GM10266 (cell line): ENCODE measurements at regions not wholly inside any gene's neighbourhood (a gene's known extent, or its start where the extent isn't known, plus 50 kb on each side); places are given as distances from the start of the nearest gene placed in this dataset.
"Not testable (repeated sequence)": the region's sequence is repeated elsewhere in the genome, so short reads cannot be mapped to it uniquely, and the experiment has no call there.

Experiments
- DNase-seq: peaks from one replicate; pipeline ENCODE4 v3.0.0; 2012; ENCODE audit errors: extremely low spot score
- TF ChIP-seq, protein P1 (sequence below): IDR thresholded peaks from 2 replicates; pipeline ENCODE4 v1.5.1; 2012; ENCODE audit warnings: mild to moderate bottlenecking, low read depth; ENCODE audit not compliant: control insufficient read depth, insufficient read depth; ENCODE audit errors: missing control alignments

DNA sequence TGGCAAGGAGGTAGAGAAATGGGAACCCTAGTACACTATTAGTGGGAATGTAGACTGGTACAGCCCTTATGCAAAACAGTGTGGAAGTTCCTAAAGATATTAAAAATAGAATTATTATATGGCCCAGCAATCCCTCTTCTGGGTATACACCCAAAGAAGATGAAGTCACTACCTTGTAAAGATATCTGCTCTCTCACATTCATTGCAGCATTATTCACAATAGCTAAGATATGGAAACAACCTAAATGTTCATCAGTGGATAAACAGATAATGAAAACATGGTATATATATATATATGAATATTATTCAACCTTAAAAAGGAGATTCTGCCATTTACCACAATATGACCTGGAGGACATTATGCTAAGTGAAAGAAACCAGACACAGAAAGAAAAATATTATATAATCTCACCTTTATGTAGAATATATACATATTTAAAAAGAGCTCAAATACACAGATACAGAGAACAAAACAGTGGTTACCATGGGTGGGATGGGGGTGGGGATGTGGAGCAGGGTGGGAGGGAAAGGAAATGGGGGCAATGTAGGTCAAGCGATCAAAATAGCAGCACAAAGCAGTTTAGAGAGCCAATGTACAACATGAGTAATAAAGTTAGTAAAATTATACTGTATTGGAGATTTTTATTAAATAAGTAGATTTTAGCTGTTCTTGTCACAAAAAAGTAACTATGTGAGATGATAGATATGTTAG lies 138.6 kb downstream of the SPRY1 start:
- TF ChIP-seq, protein P1, sequence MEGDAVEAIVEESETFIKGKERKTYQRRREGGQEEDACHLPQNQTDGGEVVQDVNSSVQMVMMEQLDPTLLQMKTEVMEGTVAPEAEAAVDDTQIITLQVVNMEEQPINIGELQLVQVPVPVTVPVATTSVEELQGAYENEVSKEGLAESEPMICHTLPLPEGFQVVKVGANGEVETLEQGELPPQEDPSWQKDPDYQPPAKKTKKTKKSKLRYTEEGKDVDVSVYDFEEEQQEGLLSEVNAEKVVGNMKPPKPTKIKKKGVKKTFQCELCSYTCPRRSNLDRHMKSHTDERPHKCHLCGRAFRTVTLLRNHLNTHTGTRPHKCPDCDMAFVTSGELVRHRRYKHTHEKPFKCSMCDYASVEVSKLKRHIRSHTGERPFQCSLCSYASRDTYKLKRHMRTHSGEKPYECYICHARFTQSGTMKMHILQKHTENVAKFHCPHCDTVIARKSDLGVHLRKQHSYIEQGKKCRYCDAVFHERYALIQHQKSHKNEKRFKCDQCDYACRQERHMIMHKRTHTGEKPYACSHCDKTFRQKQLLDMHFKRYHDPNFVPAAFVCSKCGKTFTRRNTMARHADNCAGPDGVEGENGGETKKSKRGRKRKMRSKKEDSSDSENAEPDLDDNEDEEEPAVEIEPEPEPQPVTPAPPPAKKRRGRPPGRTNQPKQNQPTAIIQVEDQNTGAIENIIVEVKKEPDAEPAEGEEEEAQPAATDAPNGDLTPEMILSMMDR: no peak
- no peak for DNase-seq

DNA sequence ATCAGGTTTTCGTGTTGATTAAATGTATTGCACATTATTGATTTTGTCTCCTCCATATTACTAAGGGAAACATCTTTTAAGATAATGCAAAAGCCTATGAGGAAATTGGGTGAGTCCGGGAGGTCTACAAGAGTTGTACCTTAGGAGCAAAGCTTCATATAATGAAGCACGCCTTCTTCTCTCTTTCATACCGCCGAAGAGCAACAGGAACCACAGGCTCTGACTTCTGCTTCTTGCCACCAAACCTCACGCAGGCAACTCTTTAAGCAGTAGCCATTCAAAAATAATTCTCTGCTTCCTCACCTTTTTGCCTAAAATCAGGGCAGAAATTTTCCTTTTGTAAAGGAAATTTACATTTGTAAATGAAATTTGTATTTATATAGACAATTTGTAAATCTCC lies 139.6 kb downstream of the SPRY1 start:
- TF ChIP-seq, protein P1: no peak
- no peak for DNase-seq

DNA sequence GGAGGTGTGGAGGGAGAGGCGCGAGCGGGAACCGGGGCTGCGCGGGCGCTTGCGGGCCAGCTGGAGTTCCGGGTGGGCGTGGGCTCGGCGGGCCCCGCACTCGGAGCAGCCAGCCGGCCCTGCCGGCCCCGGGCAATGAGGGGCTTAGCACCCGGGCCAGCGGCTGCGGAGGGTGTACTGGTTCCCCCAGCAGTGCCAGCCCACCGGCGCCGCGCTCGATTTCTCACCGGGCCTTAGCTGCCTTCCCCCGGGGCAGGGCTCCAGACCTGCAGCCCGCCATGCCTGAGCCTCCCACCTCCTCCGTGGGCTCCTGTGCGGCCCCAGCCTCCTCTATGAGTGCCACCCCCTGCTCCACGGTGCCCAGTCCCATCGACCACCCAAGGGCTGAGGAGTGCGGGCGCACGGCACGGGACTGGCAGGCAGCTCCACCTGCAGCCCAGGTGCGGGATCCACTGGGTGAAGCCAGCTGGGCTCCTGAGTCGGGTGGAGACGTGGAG lies 141.4 kb downstream of the SPRY1 start:
- not testable (repeated sequence) for DNase-seq

DNA sequence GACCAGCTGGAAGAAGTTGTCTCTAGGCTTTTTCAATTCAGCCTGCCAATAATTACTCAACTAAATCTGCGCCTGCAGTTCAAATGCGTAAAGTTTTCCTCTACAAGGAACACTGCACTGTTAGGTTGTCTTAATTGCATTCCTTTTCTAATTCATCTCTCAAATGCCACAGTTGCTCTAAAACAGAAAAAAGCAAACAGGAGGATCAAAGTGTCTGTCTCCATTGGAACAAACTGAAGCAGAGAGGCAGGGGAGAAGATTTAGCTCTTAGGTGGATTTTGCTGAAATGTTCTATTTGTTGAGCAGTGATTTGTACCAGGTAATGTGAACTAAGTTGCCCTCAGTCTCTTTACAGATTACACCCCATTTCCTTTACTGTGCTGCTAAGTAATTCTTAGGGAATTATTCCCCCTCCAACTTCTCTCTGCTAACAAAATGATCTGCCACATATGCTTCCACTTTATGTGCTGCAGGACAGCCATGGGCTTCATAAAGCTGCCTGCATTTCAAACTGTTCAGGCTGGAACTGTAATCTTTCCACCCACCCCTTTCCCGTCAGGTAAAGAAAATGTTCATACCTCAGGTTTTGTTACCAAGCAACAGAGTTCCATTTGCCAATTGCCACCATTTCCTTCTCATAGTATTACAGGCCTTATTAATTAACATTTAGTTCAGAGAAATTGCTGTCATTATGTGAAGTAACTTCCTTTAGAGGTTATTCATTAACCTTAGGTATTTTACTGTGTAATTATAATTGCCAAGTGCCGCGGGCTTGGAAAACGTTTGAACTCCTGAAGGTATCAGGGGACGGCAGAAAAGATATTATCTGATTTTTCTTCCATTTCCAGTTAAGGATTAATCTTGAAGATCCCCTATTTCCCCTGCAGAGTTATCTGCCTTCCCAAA lies 149.3 kb downstream of the SPRY1 start:
- TF ChIP-seq, protein P1: no peak
- DNase-seq: no peak

DNA sequence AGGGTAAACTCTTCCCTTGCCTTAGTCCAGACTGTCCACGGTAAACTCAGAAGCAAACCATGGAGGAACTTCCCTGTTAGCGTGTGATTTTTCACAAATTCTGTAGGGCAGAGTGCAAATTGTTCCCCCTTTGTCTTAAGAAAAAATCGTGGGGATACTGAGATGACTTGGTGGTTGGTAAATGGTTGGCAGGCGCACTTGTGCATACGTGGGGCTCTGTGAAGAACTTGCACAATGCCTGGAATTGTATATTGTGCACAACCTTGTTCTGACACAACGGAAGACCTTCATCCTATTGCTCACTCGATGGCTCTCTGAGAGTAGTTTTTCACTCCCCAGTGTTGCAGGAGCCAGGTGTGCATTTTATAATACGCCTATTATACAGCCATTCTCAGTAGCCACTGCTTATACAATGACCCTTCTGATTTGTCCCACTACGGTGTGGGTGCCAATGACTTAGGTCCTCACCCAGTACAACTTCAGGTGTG lies 150.0 kb downstream of the SPRY1 start:
- TF ChIP-seq, protein P1: no peak
- no peak for DNase-seq

DNA sequence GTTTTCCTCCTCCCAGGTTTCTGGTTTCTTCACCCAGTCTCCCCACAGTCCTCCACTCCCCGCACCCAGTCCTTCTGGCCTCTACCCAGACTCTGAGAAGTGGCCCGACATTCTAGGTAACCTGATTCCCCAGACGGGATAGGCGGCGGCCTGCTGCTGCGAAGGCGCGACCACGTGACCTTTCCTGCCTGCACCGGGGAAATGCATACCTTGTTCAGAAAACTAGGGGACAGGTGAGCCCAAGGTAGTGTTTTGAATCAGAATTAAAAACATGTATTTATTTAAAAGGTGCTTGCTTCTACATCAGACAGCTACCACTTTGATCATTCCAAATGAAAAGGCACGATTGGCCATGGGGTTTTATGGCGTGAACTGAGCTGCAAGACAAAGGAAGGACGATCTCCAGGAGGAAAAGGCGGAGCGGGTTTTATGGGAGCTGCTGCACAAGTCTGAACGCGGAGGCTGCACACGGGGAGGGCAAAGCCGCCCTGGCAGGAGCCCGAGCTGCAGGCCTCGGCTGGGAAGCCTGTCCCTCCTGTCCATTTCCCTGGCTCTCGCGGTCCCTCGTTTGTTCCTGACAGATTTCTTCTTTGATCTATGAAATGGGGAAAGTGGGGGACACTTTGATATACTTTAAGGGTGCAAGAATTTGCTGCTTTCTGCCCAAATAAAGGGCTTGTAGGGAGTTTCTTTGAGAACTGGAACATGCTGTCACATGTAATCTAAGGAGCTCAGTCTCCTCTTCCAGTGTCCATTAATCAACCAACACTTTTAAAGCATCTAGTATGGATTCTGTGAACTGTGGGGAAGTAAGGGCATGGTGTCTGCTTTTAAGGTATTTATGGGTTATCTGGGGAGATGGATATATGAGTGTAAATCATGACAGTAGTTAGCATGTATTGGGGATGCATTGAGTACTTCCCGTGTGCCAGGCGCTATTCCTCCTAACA lies 150.9 kb downstream of the SPRY1 start:
- TF ChIP-seq, protein P1: no peak
- DNase-seq: no peak

DNA sequence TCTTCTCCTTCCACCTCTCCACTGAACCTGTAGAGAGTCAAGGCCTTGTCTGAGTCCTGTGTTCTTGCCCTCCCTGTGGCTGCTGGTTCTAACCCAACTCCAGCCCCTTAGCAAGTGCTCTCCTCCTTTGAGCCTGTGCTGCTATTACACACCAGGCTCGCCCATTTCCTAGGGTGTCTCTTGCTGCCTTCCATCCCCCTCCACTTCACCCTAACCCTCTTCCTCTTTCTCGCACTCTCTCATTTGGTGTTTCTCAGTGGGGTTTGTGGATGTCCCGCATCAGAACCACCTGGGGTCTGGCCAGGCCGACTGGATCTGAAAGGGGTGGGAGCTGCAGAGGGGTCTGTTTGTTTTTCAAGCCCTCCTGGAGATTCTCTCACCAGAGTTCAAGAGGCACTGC lies 156.7 kb downstream of the SPRY1 start:
- TF ChIP-seq, protein P1: no peak

More for the DNA sequence above, 156.7 kb downstream of the SPRY1 start:
- no peak for DNase-seq
